Ramos (cell line): ENCODE measurements at regions not wholly inside any gene's neighbourhood (a gene's known extent, or its start where the extent isn't known, plus 50 kb on each side); places are given as distances from the start of the nearest gene placed in this dataset.

ENCODE experiments used
- in situ Hi-C: fragments of 300-500 bp; cut with MboI; formaldehyde crosslinking; loops from one replicate; pipeline ENCODE4 v1.14.3; 2022; ENCODE audit warnings: low sequenced_read_pairs; ENCODE audit not compliant: unreplicated experiment

DNA sequence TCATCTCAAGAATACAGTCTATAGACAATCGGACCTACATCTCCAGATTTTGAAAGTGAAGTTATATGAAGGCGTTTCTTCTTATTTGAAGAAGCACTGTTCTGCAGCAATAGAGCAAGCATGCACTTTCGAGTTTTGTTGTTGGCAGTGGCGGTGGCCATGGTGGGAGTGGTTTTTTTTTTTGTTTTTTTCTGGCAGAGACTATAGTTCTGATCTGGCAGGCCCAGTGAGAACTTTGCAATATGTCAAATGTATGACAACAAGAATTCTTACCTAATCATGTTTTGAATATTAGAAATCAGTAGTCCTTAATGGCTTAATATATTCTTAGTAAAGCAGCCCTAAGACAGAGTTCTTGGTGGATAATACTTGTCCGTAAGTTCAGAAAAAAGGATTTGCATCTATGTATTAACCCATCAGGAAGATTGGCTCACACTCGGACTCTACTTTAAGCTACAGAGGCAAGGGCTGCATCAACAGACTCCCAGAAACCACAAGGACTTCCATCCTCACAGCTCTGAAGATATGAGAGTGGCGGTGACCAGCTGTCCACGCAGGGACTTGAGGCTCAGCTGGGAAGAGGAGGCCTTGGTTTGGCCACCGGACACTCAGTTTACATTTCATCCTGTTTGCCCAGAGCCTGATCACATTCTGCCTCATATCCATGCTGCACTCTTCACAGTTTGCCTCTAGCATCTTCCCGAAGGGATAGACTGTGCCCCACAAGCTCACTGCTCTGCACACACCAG, 124.1 kb upstream of the THBS1 start:
- in situ Hi-C loops = no loop called here

DNA sequence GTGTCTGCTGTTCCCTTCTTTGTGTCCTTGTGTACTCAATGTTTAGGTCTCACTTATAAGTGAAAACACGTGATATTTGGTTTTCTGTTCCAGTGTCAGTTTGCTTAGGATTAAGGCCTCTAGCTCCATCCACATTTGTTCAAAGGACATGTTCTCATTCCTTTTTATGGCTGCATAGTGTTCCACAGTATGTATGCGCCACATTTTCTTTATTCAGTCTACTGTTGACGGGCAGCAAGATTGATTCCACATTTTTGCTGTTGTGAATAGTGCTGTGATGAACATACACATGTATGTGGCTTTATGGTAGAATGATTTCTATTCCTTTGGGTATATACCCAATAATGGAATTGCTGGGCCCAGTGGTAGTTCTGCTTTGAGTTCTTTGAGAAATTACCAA, 122.7 kb upstream of the THBS1 start:
- in situ Hi-C loops = no loop called here

DNA sequence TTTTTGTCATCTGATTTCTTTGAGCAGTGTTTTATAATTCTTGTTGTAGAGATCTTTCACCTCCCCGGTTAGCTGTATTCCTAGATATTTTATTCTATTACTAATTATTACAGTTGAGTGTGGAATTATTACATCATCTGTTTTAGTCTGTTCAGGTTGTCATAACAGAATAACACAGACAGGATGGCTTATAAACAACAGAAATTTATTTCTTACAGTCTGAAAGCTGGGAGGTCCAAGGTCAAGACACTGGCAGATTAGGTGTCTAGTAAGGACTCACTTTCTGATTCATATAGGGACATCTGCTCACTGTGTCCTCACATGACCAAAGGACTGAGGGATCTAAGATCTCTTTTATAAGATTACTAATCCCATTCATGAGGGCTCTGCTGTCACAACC, 121.3 kb upstream of the THBS1 start:
- in situ Hi-C loops = no loop called here

DNA sequence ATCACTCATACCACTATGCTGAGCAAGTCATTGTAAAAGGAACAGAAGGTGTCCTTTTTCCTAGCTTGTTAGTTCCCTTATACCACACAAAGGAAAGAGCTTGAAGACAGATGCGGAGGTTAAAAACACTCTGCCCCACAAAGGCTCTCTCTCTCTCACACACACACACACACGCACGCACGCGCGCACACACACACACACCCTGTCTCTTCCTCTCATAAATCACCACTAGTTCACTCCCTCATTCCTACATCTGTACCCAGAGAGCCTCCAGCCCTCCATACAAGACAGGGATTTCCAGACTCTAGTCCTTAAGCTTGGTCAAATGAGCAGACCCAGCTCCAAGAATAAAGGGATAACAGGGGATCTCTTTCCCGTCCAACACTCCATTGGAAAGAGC, 120.1 kb upstream of the THBS1 start:
- in situ Hi-C loops = no loop called here

- in situ Hi-C loops = no loop called here
These were observed 119.2 kb upstream of the THBS1 start for GRCh38 chr15:39461536-39462130.

DNA sequence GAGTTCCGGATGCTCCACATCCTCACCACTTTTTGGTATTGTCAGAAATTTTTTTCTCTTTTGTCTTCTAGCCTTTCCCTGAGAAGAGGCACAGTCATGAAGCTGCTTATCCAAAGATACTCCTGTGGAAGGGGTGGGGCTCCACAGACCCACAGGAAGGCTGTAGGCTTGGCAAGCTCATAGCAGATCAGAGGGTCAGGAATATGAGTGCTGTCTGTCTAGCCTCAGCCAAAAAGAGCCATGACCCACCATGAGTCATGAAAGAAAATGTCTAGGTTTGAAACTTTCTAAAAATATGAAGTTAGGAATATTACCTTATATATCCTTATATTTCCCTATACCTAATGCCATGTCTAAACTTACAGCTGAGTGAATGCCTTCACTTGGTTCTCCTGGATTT, 118.2 kb upstream of the THBS1 start:
- in situ Hi-C loops = no loop called here

DNA sequence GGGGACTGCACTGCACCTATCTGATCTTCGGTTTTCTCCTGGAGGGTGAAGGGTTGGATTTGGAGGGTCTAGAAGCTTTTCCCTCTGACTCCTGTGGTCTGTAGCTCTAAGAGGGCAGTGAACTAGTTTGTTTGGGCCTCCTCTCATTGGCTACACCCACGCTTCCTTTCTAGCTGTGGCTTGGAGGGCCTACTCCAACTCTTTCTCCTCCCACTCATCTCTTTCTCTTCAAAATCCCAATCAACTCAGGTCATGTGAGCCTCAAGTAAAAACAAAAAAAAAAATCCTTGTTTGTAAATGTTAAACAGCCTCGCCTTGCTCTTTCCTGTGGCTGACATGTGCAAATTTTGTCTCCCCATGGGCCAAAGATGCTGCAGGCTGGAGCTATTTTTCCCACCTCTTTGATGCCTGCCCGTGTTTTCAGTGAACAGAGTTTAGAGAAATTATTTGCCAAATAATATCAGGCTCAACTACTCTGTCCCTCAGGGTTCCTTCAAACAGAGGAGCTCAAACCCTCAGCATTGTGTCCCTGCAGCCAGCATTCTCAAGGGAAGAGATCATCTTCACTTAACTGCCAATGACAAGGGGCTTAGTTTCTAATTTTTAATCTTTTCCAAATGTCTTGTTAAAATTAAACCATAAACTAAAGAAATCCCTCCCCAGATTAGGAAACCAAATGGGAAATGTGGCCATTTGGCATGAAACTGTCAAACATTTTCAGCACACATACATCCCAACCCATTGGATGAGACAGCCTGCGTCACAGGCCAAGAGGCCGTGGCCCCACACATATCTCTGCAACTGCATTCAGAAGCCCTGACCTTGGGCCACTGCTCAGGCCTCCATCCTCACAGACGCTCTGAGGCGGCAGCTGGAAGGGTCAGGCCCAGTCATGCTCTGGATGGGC, 114.8 kb upstream of the THBS1 start:
- in situ Hi-C loops = no loop called here

GRCh38 chr15:39466750-39467105, 114.2 kb upstream of the THBS1 start:
- in situ Hi-C loops = no loop called here

DNA sequence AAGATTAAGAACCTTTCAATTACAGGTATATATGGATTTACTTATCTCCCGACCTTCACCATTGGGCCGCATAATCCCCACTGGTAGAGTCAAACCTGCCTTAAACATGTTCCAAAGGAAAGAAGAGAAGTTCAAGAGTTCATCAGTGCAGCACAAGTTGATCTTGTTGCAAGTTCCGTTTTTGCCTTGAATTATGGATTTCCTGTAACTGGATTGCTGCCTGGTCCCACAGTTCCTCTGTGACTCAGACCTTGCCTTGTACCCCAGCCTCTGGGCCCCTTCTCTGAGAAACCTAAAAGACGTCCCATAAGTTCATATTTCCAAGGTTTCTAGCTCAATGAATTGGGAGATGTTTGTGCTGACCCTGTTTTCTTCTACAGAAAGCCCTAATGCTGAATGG, 112.5 kb upstream of the THBS1 start:
- in situ Hi-C loops = no loop called here

- in situ Hi-C loops = no loop called here
These were observed 112.1 kb upstream of the THBS1 start for GRCh38 chr15:39468828-39469227.

GRCh38 chr15:39471785-39472574, 108.9 kb upstream of the THBS1 start:
- in situ Hi-C loops = no loop called here

DNA sequence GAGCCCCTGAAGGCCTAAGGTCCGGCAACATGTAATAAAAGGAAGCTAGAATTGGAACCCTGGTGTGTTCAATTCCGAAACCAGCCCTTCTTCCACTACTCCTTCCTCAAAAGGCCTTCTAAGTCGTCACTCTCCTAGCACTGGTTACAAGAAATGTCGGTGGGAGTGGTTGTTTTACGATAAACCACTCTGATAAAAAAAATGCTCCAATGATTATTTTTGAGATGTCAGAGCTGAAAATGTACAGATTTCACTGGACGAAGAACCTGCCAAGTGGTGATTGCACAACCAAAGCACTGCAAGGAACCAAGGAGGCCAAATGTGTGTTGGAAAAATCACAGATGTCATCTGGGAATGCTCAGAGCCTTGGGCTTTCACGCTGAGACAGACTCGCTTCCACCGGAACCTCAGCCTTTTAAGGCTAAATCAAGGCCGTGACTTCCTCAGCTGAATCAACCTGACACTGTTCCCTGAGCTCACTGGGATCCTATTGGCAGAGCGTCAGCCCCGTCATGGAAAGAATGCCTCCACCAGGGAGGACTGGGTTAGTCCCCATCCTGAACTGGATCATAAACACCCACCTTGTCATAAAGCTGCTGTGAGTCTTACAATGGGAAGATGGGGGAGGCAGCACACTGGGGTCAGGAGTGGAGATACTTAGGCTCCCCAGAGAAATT, 108.1 kb upstream of the THBS1 start:
- in situ Hi-C loops = no loop called here

DNA sequence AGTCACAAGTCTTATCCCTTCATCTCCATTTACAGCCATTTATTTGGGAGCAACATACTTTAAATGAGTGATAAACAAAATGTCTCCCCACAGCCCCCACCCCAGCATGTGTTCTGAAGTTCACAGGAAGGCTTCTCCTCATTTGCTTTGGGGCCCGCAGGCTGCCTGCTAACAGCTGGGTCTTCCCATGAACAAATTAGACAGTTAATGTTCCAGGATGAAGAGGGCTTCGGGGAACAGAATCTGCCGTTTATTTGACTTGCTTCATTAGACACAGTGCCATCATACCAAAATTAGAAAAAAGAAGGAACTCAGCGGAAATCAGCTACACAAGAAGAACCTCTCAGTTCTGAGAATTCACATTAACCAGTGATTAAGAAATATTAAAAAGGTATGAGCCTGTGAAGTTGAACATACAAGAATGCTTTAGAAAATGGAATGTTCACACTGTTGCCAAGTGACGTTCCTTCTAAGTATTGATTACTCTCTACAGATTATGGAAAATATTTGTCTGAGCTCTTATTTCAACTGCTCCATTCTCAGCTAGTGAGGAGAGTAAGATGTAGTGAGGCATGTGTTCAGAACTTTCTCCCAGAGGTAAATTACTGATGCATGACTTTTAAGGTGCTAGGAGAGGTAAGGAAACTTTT, 107.5 kb upstream of the THBS1 start:
- in situ Hi-C loops = no loop called here

DNA sequence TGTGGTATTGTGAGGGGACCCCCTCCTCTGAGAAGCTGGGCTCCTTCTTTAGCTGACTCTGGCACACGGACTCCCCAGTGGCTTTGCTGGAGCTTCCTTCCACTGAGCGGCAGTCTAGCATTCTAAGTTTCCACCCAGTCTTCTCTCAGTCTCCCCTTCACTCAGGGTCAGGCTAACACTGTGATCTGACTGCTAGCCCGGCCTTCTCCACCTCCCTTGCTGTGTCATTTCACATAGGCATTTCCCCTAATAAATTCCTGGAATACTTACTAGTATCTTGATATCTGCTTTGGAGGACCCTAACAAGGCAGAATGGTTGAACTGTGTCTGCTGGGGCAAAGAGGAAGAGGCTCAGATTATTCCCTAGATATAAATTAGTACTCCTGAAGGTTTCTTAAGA, 106.2 kb upstream of the THBS1 start:
- in situ Hi-C loops = no loop called here

GRCh38 chr15:39478996-39479395, 101.9 kb upstream of the THBS1 start:
- in situ Hi-C loops = no loop called here

DNA sequence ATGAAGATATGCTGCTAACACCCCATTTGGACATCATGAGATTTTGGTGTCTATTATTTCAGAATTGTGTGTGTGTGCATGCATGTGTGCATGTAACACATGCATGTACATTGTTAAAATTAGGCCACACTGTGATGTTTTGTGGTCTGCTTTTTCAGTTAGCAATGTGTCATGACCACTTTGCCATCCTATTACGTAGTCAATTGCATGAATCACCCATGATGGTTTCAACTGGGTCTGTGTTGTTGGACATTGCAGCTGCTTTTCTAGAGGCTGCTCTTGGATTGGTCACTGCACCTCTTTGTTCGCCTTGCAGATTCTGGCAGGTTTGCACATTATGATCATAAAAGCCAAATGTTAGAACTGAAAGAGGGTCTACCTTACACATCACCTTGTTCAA, 101.0 kb upstream of the THBS1 start:
- in situ Hi-C loops = no loop called here

GRCh38 chr15:39482459-39482858, 98.4 kb upstream of the THBS1 start:
- in situ Hi-C loops = no loop called here

- in situ Hi-C loops = no loop called here
These were observed 94.0 kb upstream of the THBS1 start for GRCh38 chr15:39486621-39487457.

- in situ Hi-C loops = no loop called here
These were observed 93.5 kb upstream of the THBS1 start for GRCh38 chr15:39487458-39487735.
